ENCODE measurements at regions not wholly inside any gene's neighbourhood (a gene's known extent, or its start where the extent isn't known, plus 50 kb on each side); places are given as distances from the start of the nearest gene placed in this dataset.
"Not testable (repeated sequence)": the region's sequence is repeated elsewhere in the genome, so short reads cannot be mapped to it uniquely, and the experiment has no call there.

- Histone ChIP-seq H3K27me3 (replicated peaks) (no peaks in the 10 kb centered on the region), H3K4me1 (replicated peaks) (peaks cover 32% of the 10 kb centered on the region), H3K4me3 (no peak overlapping the region), H3K27ac (no peak overlapping the region), H3K9me3 (replicated peaks) (no peaks in the 10 kb centered on the region), H3K36me3 (no peaks in the 10 kb centered on the region)
- no peak for DNase-seq (ENCODE audit: low read depth in 1 of 2, low spot score in 2 of 2)
These were observed 133.9 kb downstream of the C12orf75 start for GRCh38 chr12:105464406-105464805.

DNA sequence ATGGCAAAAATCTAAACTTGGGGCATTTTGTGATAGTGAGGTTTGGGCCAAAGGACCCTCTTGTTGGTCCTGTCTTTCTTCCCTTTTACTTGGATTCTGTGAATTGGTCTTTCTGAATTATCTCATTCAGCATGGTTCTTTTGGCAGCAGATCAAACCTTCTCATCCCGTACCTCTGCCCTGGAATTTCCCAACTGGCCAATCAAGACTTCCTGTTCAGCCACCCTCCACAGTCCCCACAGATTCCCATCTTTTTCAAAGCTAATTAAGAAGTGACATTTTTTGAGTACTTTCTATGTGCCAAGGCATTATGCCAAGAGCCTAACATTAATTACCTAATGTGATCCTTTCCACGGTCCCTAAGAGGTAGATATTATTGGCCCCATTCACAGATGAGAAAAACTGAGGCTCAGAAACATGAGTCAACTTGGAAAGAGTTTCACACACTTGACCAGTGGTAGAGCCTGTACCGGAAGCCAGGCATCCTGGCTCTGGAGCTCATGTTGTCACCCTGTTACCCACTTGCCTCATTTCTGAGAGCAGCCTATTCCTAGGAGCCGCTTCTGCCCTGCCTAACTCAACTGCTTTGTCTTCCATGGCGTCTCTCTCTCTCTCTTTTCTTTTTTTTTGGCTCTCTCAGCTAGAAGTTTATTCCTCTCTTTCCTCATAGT lies 135.9 kb downstream of the C12orf75 start:
- Histone ChIP-seq H3K9me3 (replicated peaks) (no peaks in the 10 kb centered on the region), H3K4me1 (replicated peaks) (peaks cover 25% of the 10 kb centered on the region)
- no peak for DNase-seq (ENCODE audit: low read depth in 1 of 2, low spot score in 2 of 2)

GRCh38 chr12:105466901-105467598 lies 136.6 kb downstream of the C12orf75 start:
- no peak overlapping the region for H3K27ac ChIP-seq
- no peaks in the 10 kb centered on the region for H3K9me3 ChIP-seq (replicated peaks)
- peaks cover 18% of the 10 kb centered on the region for H3K4me1 ChIP-seq (replicated peaks)
- no peaks in the 10 kb centered on the region for H3K27me3 ChIP-seq (replicated peaks)
- H3K4me3 ChIP-seq: no peak overlapping the region
- no peak for DNase-seq (ENCODE audit: low read depth in 1 of 2, low spot score in 2 of 2)
- no peaks in the 10 kb centered on the region for H3K36me3 ChIP-seq

More for the DNA sequence above, 135.9 kb downstream of the C12orf75 start:
- Histone ChIP-seq H3K4me3 (no peak overlapping the region), H3K27ac (no peak overlapping the region), H3K36me3 (no peaks in the 10 kb centered on the region), H3K27me3 (replicated peaks) (no peaks in the 10 kb centered on the region)

GRCh38 chr12:105467710-105468366 lies 137.3 kb downstream of the C12orf75 start:
- H3K27ac ChIP-seq: no peak overlapping the region
- H3K4me3 ChIP-seq: no peak overlapping the region
- no peak for DNase-seq (ENCODE audit: low read depth in 1 of 2, low spot score in 2 of 2)

GRCh38 chr12:105468464-105468863 lies 138.0 kb downstream of the C12orf75 start:
- DNase-seq (ENCODE audit: low read depth in 1 of 2, low spot score in 2 of 2): no peak
- H3K27ac ChIP-seq: no peak overlapping the region
- H3K36me3 ChIP-seq: no peaks in the 10 kb centered on the region
- H3K27me3 ChIP-seq (replicated peaks): no peaks in the 10 kb centered on the region
- H3K4me3 ChIP-seq: no peak overlapping the region
- H3K9me3 ChIP-seq (replicated peaks): no peaks in the 10 kb centered on the region
- H3K4me1 ChIP-seq (replicated peaks): peaks cover 4% of the 10 kb centered on the region; the same call in 1 of the 2 replicates

More at GRCh38 chr12:105467710-105468366, 137.3 kb downstream of the C12orf75 start:
- Histone ChIP-seq H3K9me3 (replicated peaks) (no peaks in the 10 kb centered on the region), H3K27me3 (replicated peaks) (no peaks in the 10 kb centered on the region), H3K4me1 (replicated peaks) (peaks cover 10% of the 10 kb centered on the region), H3K36me3 (no peaks in the 10 kb centered on the region)

DNA sequence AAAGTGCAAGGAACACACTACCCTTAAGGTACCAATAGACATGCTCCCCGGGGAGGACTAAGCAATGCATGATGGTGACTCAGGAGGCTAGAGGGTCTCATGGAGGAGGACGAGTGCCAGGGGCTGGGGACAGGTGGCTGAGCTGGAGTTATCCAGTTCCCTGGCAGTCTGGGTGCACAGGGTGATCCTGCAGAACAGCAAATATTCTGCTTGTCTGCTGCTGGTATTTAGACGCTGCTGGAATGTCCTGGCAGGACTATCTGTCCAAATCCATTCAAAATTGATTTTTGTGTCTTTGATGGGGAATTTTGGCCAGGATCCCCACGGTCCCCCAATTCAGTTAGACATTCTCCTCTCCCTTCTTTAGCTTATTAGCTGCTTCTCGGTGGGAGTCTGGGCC lies 138.7 kb downstream of the C12orf75 start:
- no peak for DNase-seq (ENCODE audit: low read depth in 1 of 2, low spot score in 2 of 2)
- H3K4me3 ChIP-seq: no peak overlapping the region
- H3K27me3 ChIP-seq (replicated peaks): no peaks in the 10 kb centered on the region
- H3K4me1 ChIP-seq (replicated peaks): peaks cover 4% of the 10 kb centered on the region; the same call in 1 of the 2 replicates
- no peaks in the 10 kb centered on the region for H3K36me3 ChIP-seq
- no peak overlapping the region for H3K27ac ChIP-seq
- H3K9me3 ChIP-seq (replicated peaks): no peaks in the 10 kb centered on the region

GRCh38 chr12:105469701-105470100 lies 139.2 kb downstream of the C12orf75 start:
- no peaks in the 10 kb centered on the region for H3K36me3 ChIP-seq
- H3K4me1 ChIP-seq (replicated peaks): peaks cover 4% of the 10 kb centered on the region; the same call in 1 of the 2 replicates
- no peak for DNase-seq (ENCODE audit: low read depth in 1 of 2, low spot score in 2 of 2)
- no peak overlapping the region for H3K27ac ChIP-seq
- no peak overlapping the region for H3K4me3 ChIP-seq
- no peaks in the 10 kb centered on the region for H3K27me3 ChIP-seq (replicated peaks)
- H3K9me3 ChIP-seq (replicated peaks): no peaks in the 10 kb centered on the region

DNA sequence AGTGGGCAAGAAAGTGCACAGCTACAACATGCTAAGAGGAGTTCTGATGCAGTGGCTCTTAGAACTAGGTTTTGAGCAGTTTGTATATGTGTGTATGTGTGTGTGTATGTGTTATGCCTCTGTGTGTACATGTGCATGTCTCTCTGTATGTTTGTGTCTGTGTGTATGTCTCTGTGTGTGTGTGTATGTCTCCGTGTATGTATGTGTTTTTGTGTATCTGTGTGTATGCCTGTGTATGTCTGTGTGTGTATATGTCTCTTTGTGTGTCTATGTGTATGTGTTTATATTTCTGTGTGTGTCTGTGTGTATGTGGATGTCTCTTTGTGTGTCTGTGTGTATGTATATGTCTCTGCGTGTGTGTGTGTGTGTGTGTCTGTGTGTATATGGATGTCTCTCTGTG lies 139.6 kb downstream of the C12orf75 start:
- H3K4me3 ChIP-seq: no peak overlapping the region
- H3K9me3 ChIP-seq (replicated peaks): no peaks in the 10 kb centered on the region
- H3K27me3 ChIP-seq (replicated peaks): no peaks in the 10 kb centered on the region
- DNase-seq (ENCODE audit: low read depth in 1 of 2, low spot score in 2 of 2): no peak
- H3K4me1 ChIP-seq (replicated peaks): peaks cover 4% of the 10 kb centered on the region; the same call in 1 of the 2 replicates
- no peaks in the 10 kb centered on the region for H3K36me3 ChIP-seq
- H3K27ac ChIP-seq: no peak overlapping the region

DNA sequence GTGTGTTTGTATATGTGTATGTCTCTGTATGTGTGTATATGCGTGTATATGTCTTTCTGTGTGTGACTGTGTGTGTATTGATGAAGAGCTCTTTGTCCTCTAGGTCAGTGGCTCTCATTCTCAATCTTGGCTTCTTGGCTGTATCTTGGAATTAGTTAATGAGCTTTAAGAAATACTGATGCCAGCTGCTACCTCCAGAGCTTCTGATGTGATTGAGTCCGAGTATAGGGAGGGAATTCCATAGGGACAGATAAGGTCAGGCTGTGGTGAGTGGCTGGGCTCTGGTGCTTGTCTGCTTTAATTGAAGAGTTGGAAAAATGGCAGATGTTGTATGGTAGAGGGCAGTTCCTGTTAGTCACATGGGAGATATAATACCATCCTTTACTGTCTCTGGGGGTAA lies 140.1 kb downstream of the C12orf75 start:
- Histone ChIP-seq H3K27me3 (replicated peaks) (no peaks in the 10 kb centered on the region), H3K4me3 (no peak overlapping the region), H3K9me3 (replicated peaks) (no peaks in the 10 kb centered on the region), H3K36me3 (no peaks in the 10 kb centered on the region), H3K4me1 (replicated peaks) (peaks cover 4% of the 10 kb centered on the region; the same call in 1 of the 2 replicates), H3K27ac (no peak overlapping the region)
- DNase-seq (ENCODE audit: low read depth in 1 of 2, low spot score in 2 of 2): no peak

DNA sequence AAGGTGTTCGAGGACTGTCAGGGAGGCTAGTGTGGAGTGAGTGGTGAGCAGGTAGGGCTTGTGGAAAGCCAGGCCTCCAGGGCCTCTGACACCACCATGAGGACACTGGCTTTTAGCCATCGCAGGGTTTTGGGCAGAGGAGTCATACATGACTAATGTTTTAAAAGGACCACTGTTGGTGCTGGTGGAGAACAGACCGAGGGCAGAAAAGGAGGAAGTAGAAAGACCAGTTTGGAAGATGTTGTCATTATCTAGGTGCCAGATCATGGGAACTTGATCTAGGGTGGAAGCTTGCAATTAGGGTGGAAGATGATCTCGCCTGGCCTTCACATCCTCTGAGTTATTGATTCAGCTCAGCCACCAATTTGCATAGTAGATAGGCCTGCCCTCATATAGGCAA lies 144.2 kb downstream of the C12orf75 start:
- H3K4me1 ChIP-seq (replicated peaks): no peaks in the 10 kb centered on the region

GRCh38 chr12:105476616-105477015 lies 146.1 kb downstream of the C12orf75 start:
- no peaks in the 10 kb centered on the region for H3K36me3 ChIP-seq
- DNase-seq (ENCODE audit: low read depth in 1 of 2, low spot score in 2 of 2): no peak
- H3K4me3 ChIP-seq: no peak overlapping the region
- H3K9me3 ChIP-seq (replicated peaks): no peaks in the 10 kb centered on the region
- no peaks in the 10 kb centered on the region for H3K4me1 ChIP-seq (replicated peaks)
- H3K27me3 ChIP-seq (replicated peaks): no peaks in the 10 kb centered on the region
- no peak overlapping the region for H3K27ac ChIP-seq

More for the DNA sequence above, 144.2 kb downstream of the C12orf75 start:
- H3K9me3 ChIP-seq (replicated peaks): no peaks in the 10 kb centered on the region
- no peak overlapping the region for H3K4me3 ChIP-seq
- H3K27me3 ChIP-seq (replicated peaks): no peaks in the 10 kb centered on the region
- no peaks in the 10 kb centered on the region for H3K36me3 ChIP-seq
- no peak for DNase-seq (ENCODE audit: low read depth in 1 of 2, low spot score in 2 of 2)
- no peak overlapping the region for H3K27ac ChIP-seq

GRCh38 chr12:105477873-105478272 lies 147.4 kb downstream of the C12orf75 start:
- Histone ChIP-seq H3K9me3 (replicated peaks) (no peaks in the 10 kb centered on the region), H3K4me1 (replicated peaks) (no peaks in the 10 kb centered on the region), H3K27ac (no peak overlapping the region), H3K36me3 (no peaks in the 10 kb centered on the region), H3K4me3 (no peak overlapping the region), H3K27me3 (replicated peaks) (no peaks in the 10 kb centered on the region)
- DNase-seq (ENCODE audit: low read depth in 1 of 2, low spot score in 2 of 2): no peak

- not testable (repeated sequence) for H3K4me3 ChIP-seq; H3K4me1 ChIP-seq (replicated peaks); H3K27ac ChIP-seq; DNase-seq (ENCODE audit: low read depth in 1 of 2, low spot score in 2 of 2); H3K27me3 ChIP-seq (replicated peaks); H3K36me3 ChIP-seq; H3K9me3 ChIP-seq (replicated peaks)
These were observed 148.3 kb downstream of the C12orf75 start for GRCh38 chr12:105478788-105479187.

DNA sequence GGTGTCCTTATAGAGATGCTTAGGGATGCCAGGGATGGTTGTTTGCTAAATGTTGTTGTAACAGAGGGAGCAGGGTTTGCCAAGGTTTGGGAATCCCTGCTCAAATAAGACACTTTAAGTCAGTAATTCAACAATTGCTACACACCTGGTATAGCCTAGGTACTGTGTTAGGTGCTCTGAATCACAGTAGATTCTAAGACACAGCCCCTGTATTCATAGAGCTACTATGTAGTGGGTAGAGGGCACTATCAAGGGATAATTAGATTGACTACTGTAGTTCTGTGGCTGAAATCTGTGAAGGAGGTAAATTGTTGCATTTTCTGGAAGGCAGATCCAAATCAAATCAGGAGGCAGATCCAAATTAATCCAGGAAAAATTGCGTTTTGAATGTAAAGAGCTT lies 149.2 kb downstream of the C12orf75 start:
- Histone ChIP-seq H3K36me3 (no peaks in the 10 kb centered on the region), H3K9me3 (replicated peaks) (no peaks in the 10 kb centered on the region), H3K27ac (no peak overlapping the region), H3K4me3 (no peak overlapping the region), H3K4me1 (replicated peaks) (peaks cover 1% of the 10 kb centered on the region), H3K27me3 (replicated peaks) (no peaks in the 10 kb centered on the region)
- no peak for DNase-seq (ENCODE audit: low read depth in 1 of 2, low spot score in 2 of 2)

All from SJSA1 (cell line).